T47D (cell line): ENCODE measurements at regions not wholly inside any gene's neighbourhood (a gene's known extent, or its start where the extent isn't known, plus 50 kb on each side); places are given as distances from the start of the nearest gene placed in this dataset.

Experiments
- DNase-seq, 2 experiments: peaks; one replicate each; pipeline versions ENCODE4 v3.0.0 to v3.0.0-alpha.2; 2011 to 2012; ENCODE audit warnings: low read depth in 1 of 2, low spot score in 1 of 2
- JUND ChIP-seq: IDR thresholded peaks from 2 replicates; pipeline ENCODE4 v1.6.1; 2012; ENCODE audit warnings: low read depth
- in situ Hi-C: cut with HindIII; loops from 2 replicates; pipeline ENCODE4 v1.10.0; 2016; ENCODE audit warnings: low sequenced_read_pairs, low pct_unique_long_range_greater_than_20kb

DNA sequence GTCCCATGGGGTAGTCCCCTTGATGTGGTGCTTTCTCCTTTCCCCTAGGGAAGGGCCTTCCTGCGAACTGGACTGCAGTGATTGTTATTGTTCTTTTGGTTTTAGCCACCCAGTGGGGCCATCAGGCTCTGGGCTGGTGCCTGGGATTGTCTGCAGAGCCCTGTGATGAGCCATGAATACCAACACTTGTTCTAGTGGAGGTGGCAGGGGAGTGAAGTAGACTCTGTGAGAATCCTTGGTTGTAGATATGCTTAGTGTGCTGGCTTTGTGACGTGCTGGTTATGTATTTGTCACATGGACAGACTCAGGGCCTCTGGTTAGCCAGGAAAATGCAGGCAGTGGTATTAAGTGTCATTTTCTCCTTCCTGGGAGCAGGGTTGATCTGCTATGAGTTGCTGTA lies 51.8 kb upstream of the NDUFB4 start:
- no peak for TF ChIP-seq JUND
- in situ Hi-C loops: no loop called here
- no peak for DNase-seq

DNA sequence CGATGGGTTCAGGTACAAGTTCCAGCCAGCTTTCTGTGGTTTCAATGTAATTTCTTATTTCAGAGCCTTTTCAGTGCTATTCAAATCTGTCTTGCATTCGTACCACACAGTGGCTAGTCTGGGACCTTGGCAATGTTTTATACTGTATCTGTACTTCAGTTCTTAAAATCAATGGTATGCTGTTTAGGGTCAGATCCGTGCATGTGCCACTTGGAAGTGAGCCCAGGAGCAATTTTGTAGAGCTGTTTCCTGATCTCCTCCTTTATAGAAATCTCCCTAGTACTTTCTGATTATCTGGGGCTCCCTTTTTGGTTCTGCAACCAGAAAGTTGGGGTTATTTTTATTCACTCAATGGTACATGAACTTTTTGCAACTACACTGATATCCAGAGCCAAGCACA lies 59.5 kb upstream of the NDUFB4 start:
- TF ChIP-seq JUND: no peak
- DNase-seq: no peak
- in situ Hi-C loops: no loop called here

DNA sequence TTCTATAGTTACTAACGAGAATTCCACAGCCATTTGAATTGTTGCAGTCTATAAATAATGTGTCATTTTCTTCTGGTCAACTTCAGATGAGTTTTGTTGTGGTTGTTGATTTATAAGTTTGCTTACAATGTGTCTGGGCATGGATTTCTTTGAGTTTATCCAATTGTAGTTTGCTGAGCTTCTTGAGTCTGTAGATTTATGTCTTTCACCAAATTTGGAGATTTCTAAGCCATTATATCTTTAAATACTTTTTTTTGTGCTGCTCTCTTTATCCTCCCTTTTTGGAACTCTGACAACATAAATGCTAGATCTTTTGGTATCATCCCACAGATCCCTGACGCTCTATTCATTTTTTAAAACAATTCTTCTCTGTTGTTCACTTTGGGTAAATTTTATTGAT lies 63.2 kb upstream of the NDUFB4 start:
- in situ Hi-C loops: no loop called here
- TF ChIP-seq JUND: no peak
- no peak for DNase-seq

DNA sequence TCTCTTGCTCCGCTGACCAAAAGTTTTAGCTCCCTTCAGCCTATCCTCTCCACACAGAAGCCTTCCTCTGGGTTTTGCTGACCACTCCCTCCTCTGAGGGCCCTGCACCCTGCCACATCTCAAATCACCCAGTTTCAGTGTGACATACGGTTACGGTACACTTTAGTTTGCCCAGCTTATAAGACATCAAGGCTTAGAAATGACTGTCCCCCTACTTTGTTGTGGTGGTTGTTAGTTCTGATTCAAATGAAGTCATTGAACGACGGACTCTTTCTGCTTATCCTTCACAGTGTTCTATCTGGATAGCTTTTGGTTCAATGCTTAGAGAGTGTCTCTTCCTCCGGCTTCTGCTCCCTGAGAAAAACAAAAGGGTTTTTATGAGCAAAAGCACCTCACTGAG lies 68.0 kb upstream of the NDUFB4 start:
- no peak for TF ChIP-seq JUND
- in situ Hi-C loops: no loop called here
- no peak for DNase-seq

DNA sequence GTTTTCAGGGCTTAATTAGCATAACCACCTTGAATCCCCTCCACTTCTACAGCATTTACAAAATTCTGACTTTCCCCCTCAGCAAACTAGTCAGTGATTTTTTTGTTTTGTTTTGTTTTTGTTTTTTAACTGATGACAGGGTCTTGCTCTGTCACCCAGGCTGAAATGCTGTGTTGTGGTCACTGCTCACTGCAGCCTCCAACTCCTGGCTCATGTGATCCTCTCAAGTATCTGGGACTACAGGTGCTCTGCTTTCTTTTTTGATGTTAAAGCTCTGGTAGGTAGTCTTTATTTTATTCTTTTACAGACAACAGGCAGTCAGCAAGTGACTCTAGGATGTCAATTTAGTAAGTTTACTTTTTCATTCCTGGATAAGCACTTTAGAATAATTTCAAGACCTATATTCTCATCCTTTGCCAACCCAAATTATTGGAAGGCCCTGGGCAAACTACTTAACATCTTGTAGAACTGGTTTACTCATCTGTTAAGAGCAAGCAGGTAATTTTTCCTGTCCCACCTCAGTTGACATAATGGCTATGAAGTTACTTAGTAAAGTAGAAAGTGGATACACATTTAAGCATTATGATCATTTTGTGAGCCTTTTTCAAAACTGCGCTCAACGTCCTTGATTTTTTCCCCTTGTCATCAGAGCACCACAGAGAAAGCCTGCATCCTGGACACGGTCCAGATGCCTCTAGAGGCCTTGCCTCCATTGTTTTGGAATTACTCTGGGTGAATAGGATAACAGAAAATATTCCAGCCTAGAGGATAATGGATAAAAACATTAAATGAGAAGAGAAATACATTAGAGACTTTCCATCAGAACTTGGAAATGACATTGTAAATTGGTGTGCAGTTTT lies 69.9 kb upstream of the NDUFB4 start:
- in situ Hi-C loops: no loop called here
- TF ChIP-seq JUND: peak; percentile 58; the same call in 1 of the 2 replicates
- peak; percentile 14 to 75 for DNase-seq

DNA sequence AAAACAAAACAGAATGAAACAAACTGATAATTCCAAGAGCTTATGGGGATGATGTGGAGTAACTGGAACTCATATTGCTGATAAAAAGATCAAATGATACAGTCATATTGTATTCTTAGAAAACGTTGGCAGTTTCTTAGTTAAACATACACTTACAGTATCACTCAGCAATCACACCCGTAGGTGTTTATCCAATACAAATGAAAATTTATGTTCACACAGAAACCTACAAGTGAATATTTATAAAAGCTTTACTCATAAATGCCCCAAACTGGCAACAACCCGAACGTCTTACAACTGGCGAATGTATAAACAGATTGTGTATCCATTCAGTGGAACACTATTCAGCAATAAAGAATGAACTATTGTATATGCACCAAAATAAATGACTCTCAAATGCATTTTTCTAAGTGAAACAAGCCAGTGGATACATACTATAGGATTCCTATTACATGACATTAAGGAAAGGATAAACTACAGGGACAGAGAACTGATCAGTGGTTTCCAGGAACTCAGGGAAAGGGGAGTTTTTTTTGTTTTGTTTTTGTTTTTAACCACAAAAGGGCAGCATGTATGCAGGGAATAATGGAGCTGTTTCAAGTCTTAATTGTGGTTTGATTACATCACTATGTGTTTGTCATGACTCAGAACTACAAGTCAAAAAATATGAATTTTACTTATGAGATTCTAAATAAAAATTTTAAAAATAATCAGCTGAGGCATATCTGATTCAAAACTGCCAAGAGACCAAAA lies 71.8 kb upstream of the NDUFB4 start:
- TF ChIP-seq JUND: peak; percentile 50; the same call in 1 of the 2 replicates
- no peak for DNase-seq
- in situ Hi-C loops: no loop called here

DNA sequence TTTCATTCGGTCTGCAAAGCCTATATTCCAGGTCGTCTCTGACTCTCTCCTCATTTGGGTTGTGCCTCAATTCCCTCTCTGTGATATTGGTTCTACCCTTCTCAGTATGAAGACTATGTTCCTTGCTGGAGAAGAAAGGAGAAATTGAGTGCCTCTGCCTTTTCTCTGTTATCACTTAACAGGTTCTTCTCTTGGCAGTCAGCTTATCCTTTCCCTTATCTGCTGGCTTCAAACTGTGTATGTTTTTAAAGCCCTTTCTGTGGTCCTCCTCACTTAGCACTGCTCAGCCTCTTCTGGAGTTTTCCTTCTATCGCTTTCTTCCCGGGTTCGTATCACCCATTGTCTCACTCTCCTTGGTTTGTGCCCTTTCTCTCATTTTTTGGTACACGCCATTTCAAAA lies 65.3 kb upstream of the FSTL1 start:
- in situ Hi-C loops: no loop called here
- DNase-seq: no peak
- TF ChIP-seq JUND: no peak

DNA sequence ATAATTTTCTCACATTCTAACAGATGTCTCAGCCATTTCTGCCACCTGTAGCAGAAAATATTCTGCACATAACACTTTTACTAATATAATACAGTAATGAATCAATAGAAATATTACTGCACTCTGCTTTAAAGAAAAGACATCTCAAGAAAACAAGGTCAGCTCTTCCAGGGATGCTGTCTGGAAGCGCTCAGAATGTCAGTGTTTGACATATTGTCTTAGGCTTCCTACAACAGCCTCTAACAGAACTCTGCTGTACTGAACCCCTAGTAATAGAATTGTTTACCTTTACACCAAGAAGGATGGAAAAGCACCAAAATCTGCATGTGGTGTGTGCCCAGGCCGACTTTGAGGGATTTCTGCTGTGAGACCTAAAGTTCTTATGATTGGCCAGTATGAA lies 61.9 kb upstream of the FSTL1 start:
- TF ChIP-seq JUND: no peak
- DNase-seq: no peak
- in situ Hi-C loops: no loop called here

DNA sequence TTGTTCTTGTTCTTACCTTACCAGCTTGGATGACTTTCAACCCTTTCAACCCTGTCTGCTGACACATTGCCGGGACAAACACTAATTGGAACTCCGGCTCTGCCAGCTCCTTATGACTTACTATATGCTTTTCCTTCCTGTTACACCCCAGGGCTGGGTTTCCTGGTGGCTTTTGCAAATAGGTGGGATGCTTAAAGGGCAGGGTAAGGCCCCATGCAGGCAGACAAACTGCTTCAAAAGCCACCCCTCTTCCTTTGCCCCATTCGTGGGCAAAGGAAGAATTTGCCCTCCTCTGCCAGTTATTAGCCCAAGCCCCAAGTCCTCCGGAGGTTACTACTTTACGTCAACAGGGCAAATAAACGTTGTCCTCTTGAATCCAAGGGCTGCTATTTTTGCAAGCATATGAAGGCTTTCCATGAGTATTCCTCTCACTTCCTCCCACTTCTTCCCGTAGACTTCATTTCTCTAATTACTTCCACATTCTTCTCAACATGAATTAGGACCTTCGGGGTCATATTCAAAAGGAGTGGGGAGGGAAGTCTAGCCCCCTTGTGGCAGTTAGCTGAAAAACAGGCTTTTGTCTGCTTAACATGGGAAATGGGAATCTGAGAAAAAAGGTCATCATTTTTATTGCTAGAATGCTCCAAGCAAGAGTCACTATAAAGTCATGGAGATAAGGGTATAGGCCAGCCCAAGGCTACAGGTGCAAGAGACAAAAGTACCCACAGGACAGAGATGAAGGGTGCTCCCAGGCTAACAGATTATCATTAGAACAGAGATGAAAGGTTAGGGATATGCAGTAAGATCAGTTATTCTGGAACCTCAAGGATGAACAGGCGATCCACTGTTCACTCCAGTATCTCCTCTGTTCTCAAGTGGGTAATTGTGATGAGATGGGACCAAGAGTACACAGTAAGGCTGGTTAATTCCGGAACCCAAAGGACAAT lies 56.3 kb upstream of the FSTL1 start:
- no peak for TF ChIP-seq JUND
- in situ Hi-C loops: no loop called here
- DNase-seq: peak in 1 of 2 experiments; percentile 58

DNA sequence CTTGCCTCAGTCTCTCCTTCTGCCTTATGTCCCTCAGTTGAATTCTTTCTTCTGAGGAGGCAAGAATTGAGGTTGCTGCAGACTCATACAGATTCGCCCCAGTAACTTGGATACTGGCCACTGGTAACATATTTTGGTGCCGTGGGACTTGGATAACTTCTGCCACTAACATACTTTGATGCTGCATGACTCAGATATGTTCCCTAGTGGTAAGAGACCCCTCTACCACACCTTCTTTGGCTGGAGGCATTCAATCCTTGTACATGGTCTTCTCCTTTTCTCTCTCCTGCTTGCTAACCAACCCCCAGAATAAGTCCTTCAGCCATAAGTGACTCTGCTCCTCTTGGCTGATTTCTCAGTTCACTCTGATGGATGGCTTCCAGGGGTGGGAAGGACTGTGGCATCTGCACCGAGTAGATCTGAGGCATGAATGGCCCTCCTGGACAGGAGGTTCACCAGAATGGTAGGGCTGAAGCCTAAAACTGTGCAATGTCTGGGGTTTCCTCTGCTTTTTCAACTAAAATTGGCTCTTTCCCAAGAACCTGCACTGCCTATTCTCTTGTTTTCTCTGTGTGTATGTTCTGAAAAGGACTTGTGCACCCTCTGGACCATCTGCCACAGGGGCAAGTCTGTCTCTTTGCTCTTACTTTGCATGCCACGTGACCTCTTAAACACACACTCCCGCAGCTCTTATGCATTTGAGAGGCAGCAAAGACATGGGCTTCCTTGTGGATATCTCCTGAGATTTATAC lies 55.5 kb upstream of the FSTL1 start:
- TF ChIP-seq JUND: no peak
- DNase-seq: no peak
- in situ Hi-C loops: no loop called here

DNA sequence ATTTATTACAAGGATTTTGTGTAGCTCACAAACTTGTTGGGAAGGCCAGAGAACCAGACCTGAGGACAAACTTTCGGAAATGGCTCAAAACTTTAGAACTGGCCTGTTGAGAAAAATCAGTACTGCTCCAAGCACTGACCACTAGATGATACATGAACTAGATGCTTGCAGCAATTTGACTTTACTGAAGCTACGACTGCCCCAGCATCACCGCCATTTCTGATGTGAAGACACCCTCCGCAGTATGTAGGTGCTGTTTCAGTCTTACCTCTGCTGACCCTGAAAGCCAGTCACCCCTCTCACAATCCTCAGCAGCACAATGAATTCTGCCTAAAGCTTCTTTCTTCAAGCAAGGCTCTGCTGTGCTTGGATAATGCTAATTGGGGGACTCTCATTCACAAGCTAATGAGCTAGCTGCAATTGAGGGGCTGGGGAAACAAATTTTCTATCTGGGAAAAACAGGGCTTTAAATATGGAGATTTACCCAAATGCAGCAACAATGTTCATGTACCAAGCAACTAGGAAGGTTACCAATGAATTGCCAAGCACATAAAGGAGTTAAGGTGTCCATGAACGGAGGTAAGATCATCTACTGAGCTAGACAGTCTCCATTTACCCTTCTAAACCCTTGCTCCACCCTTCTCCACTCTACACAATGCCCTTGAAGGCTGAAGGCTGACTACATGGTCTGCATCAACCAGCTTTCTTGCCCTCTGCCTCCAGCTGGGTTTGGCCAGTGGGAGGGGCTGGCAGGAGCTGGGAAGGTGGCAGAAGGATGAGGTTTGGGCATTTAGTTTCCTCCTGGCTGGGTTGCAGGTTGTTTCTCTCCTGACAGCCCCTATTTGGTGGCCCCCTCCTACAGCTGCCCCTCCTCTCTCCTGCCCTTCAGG lies 53.2 kb upstream of the FSTL1 start:
- in situ Hi-C loops: no loop called here
- no peak for TF ChIP-seq JUND
- DNase-seq: no peak
